ENCODE measurements at regions not wholly inside any gene's neighbourhood (a gene's known extent, or its start where the extent isn't known, plus 50 kb on each side); places are given as distances from the start of the nearest gene placed in this dataset.
A peak's percentile ranks its signal among the peaks of the same experiment; 100 is the strongest.

- H3K4me3 ChIP-seq (ENCODE audit: insufficient read depth, low read length, poor library complexity, severe bottlenecking) = no peak overlapping the region
- no peaks in the 10 kb centered on the region for H4K20me1 ChIP-seq (ENCODE audit: low read depth, low read length)
- no peaks in the 10 kb centered on the region for H3F3A ChIP-seq (ENCODE audit: insufficient read depth)
- H2AFZ ChIP-seq (ENCODE audit: low read depth, low read length, severe bottlenecking) = no peak overlapping the region
- peak; percentile 35 for TF ChIP-seq CTCF (IDR thresholded peaks at IDR 0.05; ENCODE audit: insufficient read depth, low read length, poor library complexity, severe bottlenecking)
- no peak for TF ChIP-seq EZH2phosphoT487 (conservative IDR thresholded peaks at IDR 0.05; ENCODE audit: low read length)
- no peaks in the 10 kb centered on the region for H3K36me3 ChIP-seq (ENCODE audit: low read length)
- no peaks in the 10 kb centered on the region for H3K9me3 ChIP-seq (ENCODE audit: insufficient read depth, low read length)
- H3K4me2 ChIP-seq (ENCODE audit: low read depth, low read length, poor library complexity, severe bottlenecking) = no peak overlapping the region
- no peaks in the 10 kb centered on the region for H3K9me2 ChIP-seq (replicated peaks; ENCODE audit: insufficient read depth, low read length)
- H3K27me3 ChIP-seq (ENCODE audit: low read length) = peaks cover 2% of the 10 kb centered on the region; the same call in 1 of the 2 replicates
- H3K79me2 ChIP-seq (ENCODE audit: insufficient read depth, low read length) = no peaks in the 10 kb centered on the region
- no peak overlapping the region for H3K9ac ChIP-seq (ENCODE audit: low read length)
- H3K27ac ChIP-seq (ENCODE audit: low read depth, low read length) = no peak overlapping the region
These were observed 221.5 kb upstream of the HMGA2 start for GRCh38 chr12:65602610-65603295.

DNA sequence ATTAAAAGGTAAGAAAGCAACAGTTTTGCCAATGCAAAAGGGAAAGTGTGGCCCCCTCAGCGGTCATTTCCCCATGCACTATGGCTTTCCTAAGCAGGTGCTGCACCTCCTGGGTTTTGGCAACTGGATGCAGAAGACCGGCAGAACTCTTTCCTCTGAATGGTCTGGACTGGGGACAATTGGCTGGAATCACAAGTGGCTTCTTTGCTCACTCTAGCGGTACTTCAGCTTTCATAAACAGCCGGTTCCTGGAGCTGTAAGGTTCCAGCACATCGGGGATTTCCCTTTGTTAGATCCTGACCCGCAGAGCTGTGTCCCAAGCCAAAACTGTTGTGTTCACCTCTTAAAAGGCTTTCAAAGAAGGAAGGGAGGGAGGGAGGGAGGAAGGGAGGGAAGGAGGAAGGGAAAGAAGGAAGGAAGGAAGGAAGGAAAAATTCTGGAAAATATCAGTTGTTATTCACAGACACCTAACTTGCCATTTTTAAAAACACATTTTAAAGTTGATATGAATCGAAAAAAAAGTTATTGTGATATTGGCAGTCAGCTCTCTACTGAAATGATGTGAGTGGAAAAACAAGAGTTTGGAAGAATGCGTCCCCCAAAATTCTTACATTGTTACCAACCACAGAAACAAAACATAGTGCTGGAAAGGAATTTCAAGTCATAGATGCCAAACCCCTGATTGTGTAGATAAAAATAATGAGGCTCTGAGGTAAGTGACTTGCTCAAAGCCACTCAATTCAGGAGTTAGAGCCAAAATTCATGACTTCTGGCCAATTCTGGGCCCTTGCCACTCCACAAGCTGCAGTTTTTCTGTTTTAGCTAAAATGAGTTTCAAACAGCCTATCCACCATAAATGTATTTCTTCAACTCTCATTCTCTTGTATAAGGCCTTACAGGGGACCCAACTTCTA, 220.6 kb upstream of the HMGA2 start:
- TF ChIP-seq CTCF (IDR thresholded peaks at IDR 0.05; ENCODE audit: insufficient read depth, low read length, poor library complexity, severe bottlenecking) = no peak
- TF ChIP-seq EZH2phosphoT487 (conservative IDR thresholded peaks at IDR 0.05; ENCODE audit: low read length) = no peak
- Histone ChIP-seq H3K9me2 (replicated peaks; ENCODE audit: insufficient read depth, low read length) (no peaks in the 10 kb centered on the region), H4K20me1 (ENCODE audit: low read depth, low read length) (no peaks in the 10 kb centered on the region), H3K9ac (ENCODE audit: low read length) (no peak overlapping the region), H2AFZ (ENCODE audit: low read depth, low read length, severe bottlenecking) (no peak overlapping the region), H3K4me3 (ENCODE audit: insufficient read depth, low read length, poor library complexity, severe bottlenecking) (no peak overlapping the region), H3K79me2 (ENCODE audit: insufficient read depth, low read length) (no peaks in the 10 kb centered on the region), H3F3A (ENCODE audit: insufficient read depth) (no peaks in the 10 kb centered on the region), H3K36me3 (ENCODE audit: low read length) (no peaks in the 10 kb centered on the region), H3K4me2 (ENCODE audit: low read depth, low read length, poor library complexity, severe bottlenecking) (no peak overlapping the region), H3K27me3 (ENCODE audit: low read length) (peaks cover 2% of the 10 kb centered on the region; the same call in 1 of the 2 replicates), H3K9me3 (ENCODE audit: insufficient read depth, low read length) (no peaks in the 10 kb centered on the region), H3K27ac (ENCODE audit: low read depth, low read length) (no peak overlapping the region)

DNA sequence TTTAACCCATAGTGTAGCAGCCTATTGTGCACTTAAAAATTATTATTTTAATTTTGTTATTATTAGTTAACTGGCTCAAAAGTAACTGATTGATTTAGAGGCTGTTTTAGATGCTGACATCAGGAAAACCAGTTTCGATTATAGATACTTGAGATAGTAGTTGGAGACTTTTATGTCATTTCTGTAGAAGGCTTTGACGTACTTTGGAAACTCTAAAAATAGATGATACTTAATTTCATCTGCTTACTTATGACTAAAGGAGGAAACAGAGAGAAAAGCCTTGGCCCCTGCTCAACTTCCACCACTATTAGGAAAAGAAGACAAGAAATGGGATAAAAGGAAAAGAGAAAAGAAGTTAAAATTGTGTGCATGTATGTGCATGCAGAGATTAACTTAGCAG, 219.3 kb upstream of the HMGA2 start:
- Histone ChIP-seq H3F3A (ENCODE audit: insufficient read depth) (no peaks in the 10 kb centered on the region), H3K9ac (ENCODE audit: low read length) (no peak overlapping the region), H3K4me2 (ENCODE audit: low read depth, low read length, poor library complexity, severe bottlenecking) (no peak overlapping the region), H3K9me3 (ENCODE audit: insufficient read depth, low read length) (no peaks in the 10 kb centered on the region), H4K20me1 (ENCODE audit: low read depth, low read length) (no peaks in the 10 kb centered on the region), H3K27me3 (ENCODE audit: low read length) (peaks cover 2% of the 10 kb centered on the region; the same call in 1 of the 2 replicates), H3K9me2 (replicated peaks; ENCODE audit: insufficient read depth, low read length) (no peaks in the 10 kb centered on the region), H3K79me2 (ENCODE audit: insufficient read depth, low read length) (no peaks in the 10 kb centered on the region), H2AFZ (ENCODE audit: low read depth, low read length, severe bottlenecking) (no peak overlapping the region), H3K36me3 (ENCODE audit: low read length) (no peaks in the 10 kb centered on the region), H3K27ac (ENCODE audit: low read depth, low read length) (no peak overlapping the region), H3K4me3 (ENCODE audit: insufficient read depth, low read length, poor library complexity, severe bottlenecking) (no peak overlapping the region)
- TF ChIP-seq EZH2phosphoT487 (conservative IDR thresholded peaks at IDR 0.05; ENCODE audit: low read length) = no peak
- no peak for TF ChIP-seq CTCF (IDR thresholded peaks at IDR 0.05; ENCODE audit: insufficient read depth, low read length, poor library complexity, severe bottlenecking)
